GM19397 (cell line): ENCODE measurements at regions not wholly inside any gene's neighbourhood (a gene's known extent, or its start where the extent isn't known, plus 50 kb on each side); places are given as distances from the start of the nearest gene placed in this dataset.
"Not testable (repeated sequence)": the region's sequence is repeated elsewhere in the genome, so short reads cannot be mapped to it uniquely, and the experiment has no call there.

Experiments used
- ATAC-seq: cut with Tn5 transposase; IDR thresholded peaks from one replicate; pipeline ENCODE4 v1.9.1; 2021; ENCODE audit warnings: mild to moderate bottlenecking, moderate library complexity; ENCODE audit not compliant: unreplicated experiment

GRCh38 chr5:17398866-17399835, 98.9 kb upstream of the TAF11L2 start:
- no peak for ATAC-seq

- no peak for ATAC-seq
Measured at GRCh38 chr5:17399931-17400330, 98.1 kb upstream of the TAF11L2 start.

- ATAC-seq = no peak
Measured at GRCh38 chr5:17400724-17401469, 97.1 kb upstream of the TAF11L2 start.

- no peak for ATAC-seq
Measured at GRCh38 chr5:17401470-17402288, 96.4 kb upstream of the TAF11L2 start.

GRCh38 chr5:17402289-17403121, 95.5 kb upstream of the TAF11L2 start:
- no peak for ATAC-seq

- ATAC-seq = no peak
Measured at GRCh38 chr5:17403695-17404490, 94.1 kb upstream of the TAF11L2 start.

- ATAC-seq = no peak
Measured at GRCh38 chr5:17405976-17406375, 92.1 kb upstream of the TAF11L2 start.

GRCh38 chr5:17406423-17406838, 91.6 kb upstream of the TAF11L2 start:
- ATAC-seq = no peak

GRCh38 chr5:17411436-17412402, 86.3 kb upstream of the TAF11L2 start:
- no peak for ATAC-seq

GRCh38 chr5:17412760-17413671, 85.0 kb upstream of the TAF11L2 start:
- ATAC-seq = no peak

- ATAC-seq = no peak
Measured at GRCh38 chr5:17413691-17414090, 84.3 kb upstream of the TAF11L2 start.

GRCh38 chr5:17415321-17415758, 82.7 kb upstream of the TAF11L2 start:
- ATAC-seq = no peak

- not testable (repeated sequence) for ATAC-seq
Measured at GRCh38 chr5:17416374-17416773, 81.7 kb upstream of the TAF11L2 start.

GRCh38 chr5:17424674-17425073, 73.4 kb upstream of the TAF11L2 start:
- ATAC-seq = no peak

- ATAC-seq = no peak
Measured at GRCh38 chr5:17425385-17426070, 72.5 kb upstream of the TAF11L2 start.

GRCh38 chr5:17426104-17426749, 71.8 kb upstream of the TAF11L2 start:
- ATAC-seq = peak; percentile 59
